OCI-LY7 (cell line): ENCODE measurements at regions not wholly inside any gene's neighbourhood (a gene's known extent, or its start where the extent isn't known, plus 50 kb on each side); places are given as distances from the start of the nearest gene placed in this dataset.

Experiments
- BruUV-seq: library from RNA; stranded (reverse); fragments of 400-500 nt; replicated peaks from 2 replicates; lab custom pipeline; 2021; lab: Mats Ljungman, UMichigan
- CTCF ChIA-PET: fragments of 300-600 bp; sonication (Branson Sonifier 250); formaldehyde crosslinking; loops from one replicate; lab custom pipeline; 2022; ENCODE audit warnings: antibody characterized with exemption; ENCODE audit not compliant: unreplicated experiment; lab: Charles Lee
- POLR2A ChIA-PET: fragments of 300-600 bp; sonication (Branson Sonifier 250); formaldehyde crosslinking; loops from one replicate; lab custom pipeline; 2022; ENCODE audit warnings: antibody characterized with exemption; lab: Charles Lee
- DNase-seq: peaks from one replicate; pipeline ENCODE4 v3.0.0-alpha.2; 2015; ENCODE audit warnings: low spot score
- H2AFZ ChIP-seq: fragments of 200-600 bp; sonication (generic), shearing (Covaris generic); 2 replicates; pipeline ENCODE4 v1.6.1; 2014; ENCODE audit warnings: mild to moderate bottlenecking, antibody characterized with exemption, low read length, moderate library complexity
- H3K27ac ChIP-seq: fragments of 200-600 bp; sonication (generic); 2 replicates; pipeline ENCODE4 v1.5.1; 2014; ENCODE audit warnings: mixed run types, low read depth, mild to moderate bottlenecking, moderate library complexity, low read length, inconsistent platforms; ENCODE audit not compliant: poor library complexity, severe bottlenecking
- H3K36me3 ChIP-seq: fragments of 200-600 bp; sonication (generic); 2 replicates; pipeline ENCODE4 v1.6.1; 2014; ENCODE audit warnings: mild to moderate bottlenecking, antibody characterized with exemption, low read length, moderate library complexity, mixed read lengths; ENCODE audit not compliant: insufficient read depth
- H3K4me1 ChIP-seq: fragments of 200-600 bp; sonication (generic); 2 replicates; pipeline ENCODE4 v1.5.1; 2014; ENCODE audit warnings: mild to moderate bottlenecking, low read length; ENCODE audit not compliant: insufficient read depth, poor library complexity, severe bottlenecking
- H3K4me2 ChIP-seq: fragments of 200-600 bp; sonication (generic); 2 replicates; pipeline ENCODE4 v1.6.1; 2014; ENCODE audit warnings: mild to moderate bottlenecking, low read length
- H3K4me3 ChIP-seq: fragments of 200-600 bp; sonication (generic); 2 replicates; pipeline ENCODE4 v1.5.1; 2014; ENCODE audit warnings: mild to moderate bottlenecking, low read depth, low read length; ENCODE audit not compliant: poor library complexity, severe bottlenecking
- H3K79me2 ChIP-seq: fragments of 200-600 bp; sonication (generic); 2 replicates; pipeline ENCODE4 v1.6.1; 2016; ENCODE audit warnings: low read depth, mild to moderate bottlenecking, low read length, moderate library complexity, mixed read lengths; ENCODE audit not compliant: insufficient read depth
- H3K9me2 ChIP-seq: fragments of 200-600 bp; sonication (generic); 2 replicates; pipeline ENCODE4 v1.6.1; 2016; ENCODE audit warnings: mild to moderate bottlenecking, low read length, mixed read lengths; ENCODE audit not compliant: insufficient read depth
- H3K9me3 ChIP-seq: fragments of 200-600 bp; sonication (generic); 2 replicates; pipeline ENCODE4 v1.6.1; 2014; ENCODE audit warnings: mild to moderate bottlenecking, mixed run types, low read length, mixed read lengths
- H4K20me1 ChIP-seq: fragments of 200-600 bp; sonication (generic); 2 replicates; pipeline ENCODE4 v1.6.1; 2014; ENCODE audit warnings: mild to moderate bottlenecking, antibody characterized with exemption, low read length, moderate library complexity, mixed read lengths; ENCODE audit not compliant: insufficient read depth
- EZH2phosphoT487 ChIP-seq: fragments of 200-600 bp; sonication (generic); IDR thresholded peaks from 2 replicates; pipeline ENCODE4 v1.6.1; 2018; ENCODE audit warnings: low read depth, borderline replicate concordance, mild to moderate bottlenecking, mixed run types, antibody characterized with exemption, low read length, moderate library complexity, mixed read lengths
- intact Hi-C: fragments of 100-400 bp; cut with micrococcal nuclease; formaldehyde crosslinking; loops from one replicate; pipeline ENCODE4 v1.10.0; 2022; ENCODE audit not compliant: unreplicated experiment
- TF ChIP-seq, protein P1 (sequence below): fragments of 200-600 bp; sonication (generic); conservative IDR thresholded peaks from 2 replicates; pipeline ENCODE4 v1.5.1; 2014; ENCODE audit warnings: mild to moderate bottlenecking, antibody characterized with exemption, low read length, moderate library complexity, mixed read lengths

DNA sequence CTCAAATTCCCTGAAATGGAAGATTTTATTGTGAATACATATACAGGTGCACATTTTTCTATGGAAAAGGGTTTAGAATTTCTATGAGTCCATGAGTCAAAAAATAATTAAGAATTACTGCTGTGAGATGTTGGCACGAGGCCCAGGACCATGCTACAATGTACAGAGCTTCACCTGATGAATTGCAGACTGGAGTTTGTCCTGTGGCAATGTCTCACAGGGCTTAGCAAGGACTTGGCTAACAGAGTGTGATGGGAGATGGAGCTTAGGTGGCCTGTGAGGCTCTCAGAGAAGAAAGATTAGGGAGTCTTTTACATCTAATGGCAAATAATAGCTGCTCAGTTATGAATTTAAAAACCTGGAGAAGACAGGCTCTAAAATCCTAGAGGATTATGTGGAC, 219.5 kb upstream of the CBLB start:
- TF ChIP-seq, protein P1, sequence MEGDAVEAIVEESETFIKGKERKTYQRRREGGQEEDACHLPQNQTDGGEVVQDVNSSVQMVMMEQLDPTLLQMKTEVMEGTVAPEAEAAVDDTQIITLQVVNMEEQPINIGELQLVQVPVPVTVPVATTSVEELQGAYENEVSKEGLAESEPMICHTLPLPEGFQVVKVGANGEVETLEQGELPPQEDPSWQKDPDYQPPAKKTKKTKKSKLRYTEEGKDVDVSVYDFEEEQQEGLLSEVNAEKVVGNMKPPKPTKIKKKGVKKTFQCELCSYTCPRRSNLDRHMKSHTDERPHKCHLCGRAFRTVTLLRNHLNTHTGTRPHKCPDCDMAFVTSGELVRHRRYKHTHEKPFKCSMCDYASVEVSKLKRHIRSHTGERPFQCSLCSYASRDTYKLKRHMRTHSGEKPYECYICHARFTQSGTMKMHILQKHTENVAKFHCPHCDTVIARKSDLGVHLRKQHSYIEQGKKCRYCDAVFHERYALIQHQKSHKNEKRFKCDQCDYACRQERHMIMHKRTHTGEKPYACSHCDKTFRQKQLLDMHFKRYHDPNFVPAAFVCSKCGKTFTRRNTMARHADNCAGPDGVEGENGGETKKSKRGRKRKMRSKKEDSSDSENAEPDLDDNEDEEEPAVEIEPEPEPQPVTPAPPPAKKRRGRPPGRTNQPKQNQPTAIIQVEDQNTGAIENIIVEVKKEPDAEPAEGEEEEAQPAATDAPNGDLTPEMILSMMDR, result no peak
- no peak for TF ChIP-seq EZH2phosphoT487
- no peaks in the 10 kb centered on the region for H3K36me3 ChIP-seq
- no peaks in the 10 kb centered on the region for H3K4me1 ChIP-seq
- no peak overlapping the region for H3K4me3 ChIP-seq
- CTCF ChIA-PET, result no interaction called here
- no peaks in the 10 kb centered on the region for H3K79me2 ChIP-seq
- no peaks in the 10 kb centered on the region for H4K20me1 ChIP-seq
- H3K9me3 ChIP-seq, result no peaks in the 10 kb centered on the region
- no peaks in the 10 kb centered on the region for H3K9me2 ChIP-seq
- intact Hi-C loops, result no loop called here
- no peak overlapping the region for H2AFZ ChIP-seq
- no TSS peak for BruUV-seq
- POLR2A ChIA-PET, result interaction anchor here (0.7 kb wide), 1 partner anchor 22 kb away, joined by 3 read pairs; no protein-coding TSS in a partner anchor
- H3K4me2 ChIP-seq, result no peak overlapping the region
- no peak for DNase-seq
- no peak overlapping the region for H3K27ac ChIP-seq

DNA sequence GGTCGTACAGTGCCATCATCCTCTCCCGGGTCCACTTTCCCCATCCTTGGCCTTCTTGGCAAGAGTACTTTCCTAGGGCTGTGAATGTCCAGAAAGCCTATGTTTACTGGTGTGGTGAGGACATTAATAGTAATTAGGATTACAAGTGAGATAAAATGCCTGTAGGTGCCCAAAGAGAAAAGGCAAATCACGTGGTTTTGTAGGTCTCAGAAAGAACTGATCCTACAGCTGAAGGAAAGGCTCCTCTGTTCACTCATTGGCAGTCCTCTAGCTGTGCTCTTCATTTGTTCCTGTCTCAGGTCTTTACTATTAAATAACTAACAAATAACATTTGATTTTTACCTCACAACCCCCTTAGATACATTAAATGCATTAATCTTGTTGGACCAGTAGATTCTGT, 220.1 kb upstream of the CBLB start:
- TF ChIP-seq EZH2phosphoT487, result no peak
- TF ChIP-seq, protein P1, result no peak
- BruUV-seq, result no TSS peak
- intact Hi-C loops, result no loop called here

DNA sequence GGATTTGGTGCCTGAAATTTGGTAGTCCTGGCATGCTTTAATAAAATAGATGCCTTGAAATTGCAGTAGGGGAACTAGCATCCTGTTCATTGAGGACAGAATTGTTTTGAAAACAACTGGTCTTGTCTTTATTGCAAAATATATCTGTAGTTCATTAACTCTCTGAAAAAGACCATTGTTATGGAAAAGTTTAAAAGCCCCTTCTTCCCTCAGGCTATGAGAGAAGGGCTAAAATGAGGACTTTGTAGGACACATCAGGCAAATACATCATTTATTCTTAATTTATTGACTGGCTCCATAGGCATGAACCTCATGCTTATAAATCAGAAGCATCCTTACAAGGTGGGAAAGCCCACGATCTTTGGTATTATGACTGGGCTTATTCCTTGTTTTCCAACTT, 221.0 kb upstream of the CBLB start:
- Histone ChIP-seq H3K9me3 (no peaks in the 10 kb centered on the region), H3K79me2 (no peaks in the 10 kb centered on the region), H3K4me2 (no peak overlapping the region), H3K4me1 (no peaks in the 10 kb centered on the region), H3K4me3 (no peak overlapping the region), H3K36me3 (no peaks in the 10 kb centered on the region), H3K9me2 (no peaks in the 10 kb centered on the region), H2AFZ (no peak overlapping the region), H4K20me1 (no peaks in the 10 kb centered on the region), H3K27ac (no peak overlapping the region)
- DNase-seq, result no peak
- BruUV-seq, result no TSS peak
- ChIA-PET CTCF (no interaction called here), POLR2A (no interaction called here)
- no peak for TF ChIP-seq EZH2phosphoT487
- TF ChIP-seq, protein P1, result no peak
- intact Hi-C loops, result no loop called here

More for the DNA sequence above, 220.1 kb upstream of the CBLB start:
- DNase-seq, result no peak
- Histone ChIP-seq H3K27ac (no peak overlapping the region), H3K79me2 (no peaks in the 10 kb centered on the region), H3K4me2 (no peak overlapping the region), H3K4me1 (no peaks in the 10 kb centered on the region), H3K4me3 (no peak overlapping the region), H2AFZ (no peak overlapping the region), H4K20me1 (no peaks in the 10 kb centered on the region), H3K36me3 (no peaks in the 10 kb centered on the region), H3K9me2 (no peaks in the 10 kb centered on the region), H3K9me3 (no peaks in the 10 kb centered on the region)
- CTCF ChIA-PET, result no interaction called here
- POLR2A ChIA-PET, result interaction anchor here (0.7 kb wide), 1 partner anchor 23 kb away, joined by 3 read pairs; no protein-coding TSS in a partner anchor
